HG03175 (cell line): ENCODE measurements at regions not wholly inside any gene's neighbourhood (a gene's known extent, or its start where the extent isn't known, plus 50 kb on each side); places are given as distances from the start of the nearest gene placed in this dataset.
"Not testable (repeated sequence)": the region's sequence is repeated elsewhere in the genome, so short reads cannot be mapped to it uniquely, and the experiment has no call there.

Experiments
- ATAC-seq: cut with Tn5 transposase; IDR thresholded peaks from one replicate; pipeline ENCODE4 v1.9.1; 2021; ENCODE audit warnings: mild to moderate bottlenecking, moderate library complexity; ENCODE audit not compliant: unreplicated experiment

- no peak for ATAC-seq
These were observed 192.5 kb upstream of the HSFY2 start for GRCh38 chrY:18966001-18966400.

DNA sequence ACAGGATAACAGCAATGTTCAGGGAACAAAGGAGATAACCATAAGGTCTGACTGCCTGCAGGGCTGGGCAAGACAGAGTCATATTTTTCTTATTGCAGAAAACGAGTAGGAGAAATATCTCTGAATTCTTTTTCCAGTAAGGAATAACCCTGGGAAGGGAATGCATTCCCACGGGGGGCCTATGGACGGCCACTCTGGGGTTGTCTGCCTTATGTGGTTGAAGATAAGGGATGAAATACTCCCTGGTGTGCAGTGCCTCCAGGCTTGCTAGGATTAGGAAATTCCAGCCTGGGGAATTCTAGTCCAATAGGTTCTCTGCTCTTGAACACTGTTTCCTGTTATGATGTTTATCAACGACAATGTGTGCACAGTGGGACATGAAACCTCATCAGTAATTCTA, 185.3 kb upstream of the HSFY2 start:
- ATAC-seq: no peak

GRCh38 chrY:18951657-18952435, 178.3 kb upstream of the HSFY2 start:
- ATAC-seq: no peak

GRCh38 chrY:18951019-18951418, 177.5 kb upstream of the HSFY2 start:
- ATAC-seq: no peak

DNA sequence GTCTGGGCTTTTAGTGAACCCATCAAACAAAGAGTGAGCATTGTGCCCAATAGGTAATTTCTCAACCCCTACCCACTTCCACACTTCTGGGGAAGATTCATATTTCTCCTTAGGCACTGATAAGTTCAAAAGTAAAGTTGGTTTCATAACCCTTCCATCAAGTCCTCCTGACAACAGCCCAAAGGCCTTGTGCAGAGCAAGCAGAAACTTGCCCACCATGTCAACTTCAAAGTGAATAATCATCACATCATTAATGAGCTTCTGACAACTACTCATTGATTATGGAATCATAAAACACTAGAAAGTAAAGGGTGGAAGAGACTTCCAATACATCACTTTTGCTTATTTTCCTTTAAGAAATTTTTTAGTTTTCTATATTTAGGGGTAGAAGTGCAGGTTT, 163.3 kb upstream of the HSFY2 start:
- ATAC-seq: no peak

- ATAC-seq: no peak
These were observed 145.7 kb upstream of the HSFY2 start for GRCh38 chrY:18919256-18919655.

DNA sequence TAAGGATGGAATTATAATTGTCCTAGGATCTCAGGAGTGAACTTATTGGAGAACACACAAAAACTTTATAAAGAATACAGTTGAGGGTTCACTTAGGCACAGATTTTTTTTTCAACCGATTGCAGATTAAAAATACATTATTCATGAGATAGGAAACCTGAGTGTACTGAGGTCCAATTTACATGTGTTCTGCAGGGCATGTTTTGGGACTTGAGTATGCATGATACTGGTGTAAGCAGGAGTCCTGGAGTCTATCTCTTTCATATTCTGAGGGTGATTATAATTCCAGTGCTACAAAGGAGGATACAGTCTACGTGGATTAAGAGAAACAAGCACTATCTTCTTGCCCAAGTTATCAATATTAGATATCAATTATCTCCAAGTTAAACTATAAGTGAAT, 139.3 kb upstream of the HSFY2 start:
- no peak for ATAC-seq

DNA sequence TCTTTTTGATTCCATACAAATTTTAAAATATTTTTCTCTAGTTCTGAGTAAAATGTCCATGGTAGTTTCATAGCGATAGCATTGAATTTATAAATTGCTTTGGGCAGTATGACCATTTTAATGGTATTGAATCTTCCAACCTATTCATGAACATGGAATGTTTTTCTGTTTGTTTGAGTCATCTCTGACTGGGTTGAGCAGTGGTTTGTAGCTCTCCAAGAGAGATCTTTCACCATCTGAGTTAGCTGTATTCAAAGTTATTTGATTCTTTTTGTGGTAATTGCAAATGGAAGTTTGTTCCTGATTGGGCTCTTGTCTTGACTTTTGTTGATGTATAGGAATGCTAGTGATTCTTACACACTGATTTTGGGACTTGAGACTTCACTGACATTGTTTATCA, 136.3 kb upstream of the HSFY2 start:
- no peak for ATAC-seq

DNA sequence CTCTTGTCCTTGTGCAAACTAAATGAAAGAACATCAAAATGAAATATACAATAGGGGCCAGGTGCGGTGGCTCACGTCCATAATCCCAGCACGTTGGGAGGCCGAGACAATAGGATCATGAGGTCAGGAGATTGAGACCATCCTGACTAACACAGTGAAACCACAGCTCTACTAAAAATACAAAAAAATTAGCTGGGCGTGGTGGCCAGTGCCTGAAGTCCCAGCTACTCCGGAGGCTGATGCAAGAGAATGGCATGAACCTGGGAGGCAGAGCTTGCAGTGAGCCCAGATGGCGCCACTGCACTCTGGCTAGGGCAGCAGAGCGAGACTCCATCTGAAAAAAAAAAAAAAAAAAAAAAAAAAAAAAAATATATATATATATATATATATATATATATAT, 132.7 kb upstream of the HSFY2 start:
- not testable (repeated sequence) for ATAC-seq

GRCh38 chrY:18904296-18904695, 130.8 kb upstream of the HSFY2 start:
- no peak for ATAC-seq

- no peak for ATAC-seq
These were observed 118.5 kb upstream of the HSFY2 start for GRCh38 chrY:18891994-18892393.

GRCh38 chrY:18889548-18889947, 116.0 kb upstream of the HSFY2 start:
- no peak for ATAC-seq

DNA sequence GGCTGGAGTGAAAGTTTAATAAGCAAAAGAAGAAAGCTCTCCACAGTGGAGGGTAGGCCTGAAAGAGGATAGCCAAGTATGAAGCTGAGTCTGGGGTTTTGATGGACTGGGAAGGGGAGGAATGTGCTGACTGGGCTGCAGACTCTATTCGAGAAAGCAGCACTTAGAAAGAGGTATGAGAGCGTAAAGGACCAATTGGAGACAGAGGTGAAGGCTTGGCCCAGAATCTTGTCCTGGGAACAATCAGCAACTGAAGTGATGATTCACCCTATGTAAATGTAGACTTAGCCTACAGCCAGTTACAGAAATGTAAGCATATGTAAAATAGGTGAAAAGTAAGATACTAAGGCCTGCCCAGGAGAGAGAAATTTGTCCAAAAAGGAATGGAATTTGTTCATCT, 111.2 kb upstream of the HSFY2 start:
- ATAC-seq: no peak

DNA sequence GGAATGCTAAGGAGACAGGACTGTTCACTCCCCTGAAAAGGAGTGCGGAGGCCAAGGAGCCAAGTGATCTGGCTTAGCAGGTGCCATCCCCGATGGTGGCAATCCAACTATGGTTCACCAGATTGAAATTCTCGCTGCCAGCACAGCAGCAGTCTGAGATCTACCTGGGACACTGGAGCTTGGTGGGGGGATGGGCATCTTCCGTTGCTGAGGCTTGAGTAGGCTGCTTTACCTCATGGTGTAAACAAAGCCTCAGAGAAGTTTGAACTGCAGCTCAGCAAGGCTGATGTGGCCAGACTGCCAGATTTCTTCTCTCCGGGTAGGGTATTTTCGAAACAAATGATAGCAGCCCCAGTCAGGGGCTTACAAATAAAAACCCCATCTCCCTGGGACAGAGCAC, 95.6 kb upstream of the HSFY2 start:
- not testable (repeated sequence) for ATAC-seq

GRCh38 chrY:18866887-18867551, 93.5 kb upstream of the HSFY2 start:
- ATAC-seq: not testable (repeated sequence)

- not testable (repeated sequence) for ATAC-seq
These were observed 87.3 kb upstream of the HSFY2 start for GRCh38 chrY:18860856-18861255.

- not testable (repeated sequence) for ATAC-seq
These were observed 85.1 kb upstream of the HSFY2 start for GRCh38 chrY:18858484-18859191.

DNA sequence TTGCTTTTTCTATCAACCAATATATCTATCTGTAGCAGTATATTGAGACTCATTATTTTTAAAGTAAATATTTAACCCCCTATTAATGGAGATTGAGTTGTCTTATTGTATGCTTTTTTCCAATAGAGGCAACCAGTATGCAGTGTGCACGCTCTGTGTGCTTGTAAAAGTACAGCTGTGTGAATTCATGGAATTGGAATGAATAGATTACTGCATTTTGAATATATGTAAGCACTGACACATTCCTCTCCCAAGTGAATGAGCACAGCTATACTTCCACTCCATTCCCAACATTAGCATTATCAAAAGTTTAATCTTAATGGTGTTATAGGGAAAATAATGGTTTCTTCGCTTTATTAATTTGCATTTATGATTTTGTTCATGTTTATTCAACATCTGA, 81.6 kb upstream of the HSFY2 start:
- ATAC-seq: not testable (repeated sequence)

- not testable (repeated sequence) for ATAC-seq
These were observed 79.8 kb upstream of the HSFY2 start for GRCh38 chrY:18853323-18853722.

DNA sequence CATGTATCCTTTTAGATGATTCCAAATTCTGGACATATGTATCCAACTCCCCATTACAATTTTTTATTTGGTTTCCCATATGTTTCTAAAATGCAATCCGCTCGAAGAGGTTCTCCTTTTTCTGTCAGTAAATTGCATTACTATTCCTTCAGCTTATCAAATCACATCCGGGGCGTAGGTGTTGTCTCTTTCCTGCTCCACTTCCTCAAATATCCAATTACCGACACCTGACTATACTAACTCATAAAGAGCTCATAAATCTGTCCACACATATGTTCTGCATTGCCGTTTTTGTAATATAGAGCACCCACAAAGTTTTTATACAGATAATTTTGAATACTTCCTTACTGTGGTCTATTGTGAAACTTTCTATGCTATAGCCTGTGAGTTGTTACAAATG, 63.1 kb upstream of the HSFY2 start:
- not testable (repeated sequence) for ATAC-seq
